ENCODE measurements at regions not wholly inside any gene's neighbourhood (a gene's known extent, or its start where the extent isn't known, plus 50 kb on each side); places are given as distances from the start of the nearest gene placed in this dataset.

DNA sequence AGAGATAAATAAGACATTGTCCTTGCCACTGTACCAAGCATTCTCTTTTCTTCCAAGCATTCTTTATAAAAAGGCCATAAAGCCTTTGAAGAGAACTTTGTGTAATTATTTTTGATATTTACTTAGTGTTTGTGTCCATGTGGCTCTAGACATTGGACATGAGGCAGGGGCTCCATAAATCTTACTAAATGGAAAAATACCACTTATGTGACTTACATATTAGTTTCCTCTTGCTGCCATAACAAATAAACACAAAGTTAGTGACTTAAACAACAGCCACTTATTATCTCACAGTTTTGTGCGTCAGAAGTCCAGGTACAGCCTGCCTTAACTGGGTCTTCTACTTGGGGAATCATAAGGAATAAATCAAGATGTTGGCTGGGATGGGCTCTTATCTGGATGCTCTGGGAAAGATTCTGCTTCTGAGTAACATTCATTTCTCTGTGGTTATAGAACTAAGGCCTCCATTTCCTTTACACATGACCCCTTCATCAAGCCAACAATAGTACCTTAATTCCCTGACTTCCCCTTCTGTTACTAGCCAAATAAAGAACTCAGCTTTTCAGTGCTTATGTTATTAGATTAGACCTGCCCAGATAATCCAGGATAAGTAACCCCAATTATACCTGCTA, 59.9 kb upstream of the COL8A1 start:
- H3K79me2 ChIP-seq (ENCODE audit: control insufficient read depth, insufficient read depth, low read length), result no peaks in the 10 kb centered on the region
- no peaks in the 10 kb centered on the region for H3K27me3 ChIP-seq (ENCODE audit: control insufficient read depth, insufficient read depth, low read length)
- H3K36me3 ChIP-seq (ENCODE audit: control insufficient read depth, insufficient read depth, low read length), result no peaks in the 10 kb centered on the region
- no peak overlapping the region for H2AFZ ChIP-seq (ENCODE audit: low read length)
- peak in 1 of 2 donors; percentile 78 for DNase-seq (ENCODE audit: low read depth in 2 of 2)
- H3K9me3 ChIP-seq (ENCODE audit: control insufficient read depth, insufficient read depth, low read depth, low read length), result no peaks in the 10 kb centered on the region
- no peaks in the 10 kb centered on the region for H4K20me1 ChIP-seq (ENCODE audit: control insufficient read depth, extremely low read depth, insufficient read depth, low read length)
- H3K4me2 ChIP-seq (ENCODE audit: extremely low read depth, insufficient read depth, low read length), result no peak overlapping the region
- no peak overlapping the region for H3K4me3 ChIP-seq (replicated peaks in 1 of 4; ENCODE audit: control extremely low read depth in 1 of 4, insufficient read depth in 1 of 4, low read depth in 3 of 4, low read length in 4 of 4)
- TF ChIP-seq EZH2 (IDR thresholded peaks at IDR 0.05; ENCODE audit: low read length, missing control alignments), result no peak
- no peak for TF ChIP-seq CTCF (conservative IDR thresholded peaks at IDR 0.05 in 1 of 2, IDR thresholded peaks at IDR 0.05 in 1 of 2; ENCODE audit: low read depth in 1 of 2, low read length in 2 of 2)
- H3K27ac ChIP-seq (ENCODE audit: insufficient read depth, low read length), result no peak overlapping the region
- no peaks in the 10 kb centered on the region for H3K4me1 ChIP-seq (ENCODE audit: control insufficient read depth, extremely low read depth, insufficient read depth, low read length)
- H3K9ac ChIP-seq (ENCODE audit: insufficient read depth, low read length), result no peak overlapping the region

DNA sequence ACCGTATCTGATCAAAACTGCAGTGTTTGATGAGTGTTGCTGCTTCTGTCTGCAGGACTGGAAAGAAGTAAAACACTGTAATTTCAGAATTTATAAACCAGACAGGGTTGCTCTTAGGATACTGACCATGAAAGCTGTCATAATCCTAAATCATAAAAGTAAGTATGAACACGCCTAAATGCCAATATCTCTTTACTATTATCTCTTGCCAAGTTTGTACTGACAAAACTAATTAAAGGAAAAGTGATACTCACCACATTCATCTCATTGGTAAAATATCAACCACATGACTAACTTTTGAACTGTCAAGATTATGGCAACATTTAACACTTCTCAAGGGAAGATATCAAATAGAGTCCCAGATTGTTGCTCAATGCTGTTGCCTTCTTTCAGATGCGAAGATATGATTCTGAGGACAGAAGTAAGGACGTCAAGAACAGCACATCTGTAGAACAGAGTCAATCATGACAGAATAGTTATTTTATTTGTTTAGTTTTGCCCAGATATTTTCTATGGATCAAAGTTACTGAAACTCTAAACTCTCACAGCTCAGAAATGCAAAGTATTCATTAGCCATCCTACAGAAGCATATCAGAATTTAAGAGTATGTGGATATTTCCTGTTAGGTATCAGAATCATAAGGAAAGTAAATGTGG, 61.4 kb upstream of the COL8A1 start:
- Histone ChIP-seq H3K79me2 (ENCODE audit: control insufficient read depth, insufficient read depth, low read length) (no peaks in the 10 kb centered on the region), H4K20me1 (ENCODE audit: control insufficient read depth, extremely low read depth, insufficient read depth, low read length) (no peaks in the 10 kb centered on the region), H3K4me2 (ENCODE audit: extremely low read depth, insufficient read depth, low read length) (no peak overlapping the region), H2AFZ (ENCODE audit: low read length) (no peak overlapping the region), H3K9me3 (ENCODE audit: control insufficient read depth, insufficient read depth, low read depth, low read length) (no peaks in the 10 kb centered on the region), H3K4me1 (ENCODE audit: control insufficient read depth, extremely low read depth, insufficient read depth, low read length) (no peaks in the 10 kb centered on the region), H3K9ac (ENCODE audit: insufficient read depth, low read length) (no peak overlapping the region), H3K4me3 (replicated peaks in 1 of 4; ENCODE audit: control extremely low read depth in 1 of 4, insufficient read depth in 1 of 4, low read depth in 3 of 4, low read length in 4 of 4) (no peak overlapping the region), H3K27ac (ENCODE audit: insufficient read depth, low read length) (no peak overlapping the region), H3K36me3 (ENCODE audit: control insufficient read depth, insufficient read depth, low read length) (no peaks in the 10 kb centered on the region), H3K27me3 (ENCODE audit: control insufficient read depth, insufficient read depth, low read length) (no peaks in the 10 kb centered on the region)
- peak in 1 of 2 donors; percentile 43 for DNase-seq (ENCODE audit: low read depth in 2 of 2)
- TF ChIP-seq CTCF (conservative IDR thresholded peaks at IDR 0.05 in 1 of 2, IDR thresholded peaks at IDR 0.05 in 1 of 2; ENCODE audit: low read depth in 1 of 2, low read length in 2 of 2), result no peak
- no peak for TF ChIP-seq EZH2 (IDR thresholded peaks at IDR 0.05; ENCODE audit: low read length, missing control alignments)

- no peak for DNase-seq (ENCODE audit: low read depth in 2 of 2)
- Histone ChIP-seq H3K36me3 (ENCODE audit: control insufficient read depth, insufficient read depth, low read length) (no peaks in the 10 kb centered on the region), H3K79me2 (ENCODE audit: control insufficient read depth, insufficient read depth, low read length) (no peaks in the 10 kb centered on the region), H3K9me3 (ENCODE audit: control insufficient read depth, insufficient read depth, low read depth, low read length) (no peaks in the 10 kb centered on the region), H3K27me3 (ENCODE audit: control insufficient read depth, insufficient read depth, low read length) (no peaks in the 10 kb centered on the region), H3K9ac (ENCODE audit: insufficient read depth, low read length) (no peak overlapping the region), H4K20me1 (ENCODE audit: control insufficient read depth, extremely low read depth, insufficient read depth, low read length) (no peaks in the 10 kb centered on the region), H2AFZ (ENCODE audit: low read length) (no peak overlapping the region), H3K27ac (ENCODE audit: insufficient read depth, low read length) (no peak overlapping the region), H3K4me2 (ENCODE audit: extremely low read depth, insufficient read depth, low read length) (no peak overlapping the region), H3K4me3 (replicated peaks in 1 of 4; ENCODE audit: control extremely low read depth in 1 of 4, insufficient read depth in 1 of 4, low read depth in 3 of 4, low read length in 4 of 4) (no peak overlapping the region), H3K4me1 (ENCODE audit: control insufficient read depth, extremely low read depth, insufficient read depth, low read length) (no peaks in the 10 kb centered on the region)
- TF ChIP-seq EZH2 (IDR thresholded peaks at IDR 0.05; ENCODE audit: low read length, missing control alignments), result no peak
- no peak for TF ChIP-seq CTCF (conservative IDR thresholded peaks at IDR 0.05 in 1 of 2, IDR thresholded peaks at IDR 0.05 in 1 of 2; ENCODE audit: low read depth in 1 of 2, low read length in 2 of 2)
Measured at GRCh38 chr3:99575683-99576082, 62.7 kb upstream of the COL8A1 start.
